WTC11 (cell line): ENCODE measurements at regions not wholly inside any gene's neighbourhood (a gene's known extent, or its start where the extent isn't known, plus 50 kb on each side); places are given as distances from the start of the nearest gene placed in this dataset.

Source experiments
- ATAC-seq: fragments of 200-7000 bp; cut with Tn5 transposase; 2 replicates; pipeline ENCODE4 v1.10.0; 2021; ENCODE audit warnings: mild to moderate bottlenecking, moderate library complexity
- CTCF ChIA-PET: fragments of 300-600 bp; sonication (Branson Sonifier 250); formaldehyde crosslinking; loops from one replicate; lab custom pipeline; 2021; ENCODE audit warnings: antibody characterized with exemption; lab: Charles Lee
- POLR2A ChIA-PET: fragments of 350-600 bp; sonication (Branson Sonifier 250); formaldehyde crosslinking; loops from one replicate; lab custom pipeline; 2021; ENCODE audit warnings: antibody characterized with exemption; lab: Charles Lee
- DNase-seq: peaks from one replicate; pipeline ENCODE4 v3.0.0; 2021; ENCODE audit warnings: low spot score
- H3K27ac Mint-ChIP-seq: 2 replicates; pipeline ENCODE4 v1.8.0; 2021; ENCODE audit warnings: mixed read lengths
- H3K27me3 Mint-ChIP-seq: 2 replicates; pipeline ENCODE4 v1.8.0; 2021; ENCODE audit warnings: low read depth, mild to moderate bottlenecking, moderate library complexity, mixed read lengths
- H3K36me3 Mint-ChIP-seq: 2 replicates; pipeline ENCODE4 v1.8.0; 2021; ENCODE audit warnings: mixed read lengths
- H3K4me1 Mint-ChIP-seq: 2 replicates; pipeline ENCODE4 v1.8.0; 2022; ENCODE audit warnings: mixed read lengths
- H3K4me3 Mint-ChIP-seq: 2 replicates; pipeline ENCODE4 v1.8.0; 2021; ENCODE audit warnings: mild to moderate bottlenecking, moderate library complexity, mixed read lengths
- H3K9me3 Mint-ChIP-seq: 2 replicates; pipeline ENCODE4 v1.8.0; 2021; ENCODE audit warnings: mixed read lengths
- ELF4 ChIP-seq: sonication (generic); formaldehyde crosslinking; IDR thresholded peaks from 2 replicates; pipeline ENCODE4 v1.8.1; 2022; ENCODE audit warnings: low read depth, mild to moderate bottlenecking, moderate library complexity, missing genetic modification reagents
- ESRRA ChIP-seq: sonication (generic); formaldehyde crosslinking; IDR thresholded peaks from 2 replicates; pipeline ENCODE4 v1.8.1; 2022; ENCODE audit warnings: mild to moderate bottlenecking, missing genetic modification reagents, borderline replicate concordance
- ETV6 ChIP-seq: sonication (generic); formaldehyde crosslinking; IDR thresholded peaks from 2 replicates; pipeline ENCODE4 v1.8.1; 2022; ENCODE audit warnings: mild to moderate bottlenecking, missing genetic modification reagents
- NFATC4 ChIP-seq: fragments of 250-450 bp; sonication (Bioruptor Pico); IDR thresholded peaks from 2 replicates; pipeline ENCODE4 v1.9.0; 2021; ENCODE audit warnings: mild to moderate bottlenecking
- NR3C1 ChIP-seq: sonication (generic); formaldehyde crosslinking; conservative IDR thresholded peaks from 2 replicates; pipeline ENCODE4 v1.8.1; 2023; ENCODE audit warnings: low read depth, mild to moderate bottlenecking, missing genetic modification reagents
- OVOL2 ChIP-seq: fragments of 250-450 bp; sonication (Bioruptor Pico); IDR thresholded peaks from 2 replicates; pipeline ENCODE4 v1.9.0; 2021; ENCODE audit warnings: mild to moderate bottlenecking, borderline replicate concordance
- RELA ChIP-seq: sonication (generic); formaldehyde crosslinking; IDR thresholded peaks from 2 replicates; pipeline ENCODE4 v1.8.1; 2022; ENCODE audit warnings: missing genetic modification reagents, mild to moderate bottlenecking, borderline replicate concordance
- SOX15 ChIP-seq: fragments of 250-450 bp; sonication (Bioruptor Pico); IDR thresholded peaks from 2 replicates; pipeline ENCODE4 v1.9.0; 2021; ENCODE audit warnings: mild to moderate bottlenecking
- ZNF138 ChIP-seq: sonication (generic); formaldehyde crosslinking; conservative IDR thresholded peaks from 2 replicates; pipeline ENCODE4 v1.8.1; 2022; ENCODE audit warnings: mild to moderate bottlenecking, moderate library complexity, missing genetic modification reagents
- ZNF263 ChIP-seq: sonication (generic); formaldehyde crosslinking; IDR thresholded peaks from 2 replicates; pipeline ENCODE4 v1.8.1; 2022; ENCODE audit warnings: low read depth, mild to moderate bottlenecking, moderate library complexity, missing genetic modification reagents
- ZNF317 ChIP-seq: sonication (generic); formaldehyde crosslinking; IDR thresholded peaks from 2 replicates; pipeline ENCODE4 v1.8.1; 2023; ENCODE audit warnings: low read depth, mild to moderate bottlenecking, moderate library complexity, missing genetic modification reagents, borderline replicate concordance
- ZNF396 ChIP-seq: fragments of 250-450 bp; sonication (Bioruptor Pico); IDR thresholded peaks from 2 replicates; pipeline ENCODE4 v1.8.0; 2021; ENCODE audit warnings: mild to moderate bottlenecking, moderate library complexity, borderline replicate concordance
- ZNF671 ChIP-seq: fragments of 250-450 bp; sonication (Bioruptor Pico); IDR thresholded peaks from 2 replicates; pipeline ENCODE4 v1.8.0; 2021; ENCODE audit warnings: mild to moderate bottlenecking
- TF ChIP-seq, protein P1 (sequence below): sonication (generic); formaldehyde crosslinking; IDR thresholded peaks from 2 replicates; pipeline ENCODE4 v1.8.0; 2023; ENCODE audit warnings: missing genetic modification reagents
- TF ChIP-seq, protein P2 (sequence below): fragments of 250-450 bp; sonication (Bioruptor Pico); IDR thresholded peaks from 2 replicates; pipeline ENCODE4 v1.9.0; 2021; ENCODE audit warnings: moderate library complexity, mild to moderate bottlenecking, inconsistent platforms, borderline replicate concordance
- TF ChIP-seq, protein P3 (sequence below): sonication (generic); formaldehyde crosslinking; IDR thresholded peaks from 2 replicates; pipeline ENCODE4 v1.8.0; 2022; ENCODE audit warnings: mild to moderate bottlenecking, missing genetic modification reagents
- TF ChIP-seq, protein P4 (sequence below): fragments of 250-450 bp; sonication (Bioruptor Pico); IDR thresholded peaks from 2 replicates; pipeline ENCODE4 v1.9.0; 2021; ENCODE audit warnings: mild to moderate bottlenecking
- TF ChIP-seq, protein P5 (sequence below): sonication (generic); formaldehyde crosslinking; IDR thresholded peaks from 2 replicates; pipeline ENCODE4 v1.8.1; 2022; ENCODE audit warnings: low read depth, mild to moderate bottlenecking, moderate library complexity, missing genetic modification reagents, borderline replicate concordance
- TF ChIP-seq, protein P6 (sequence below): sonication (generic); formaldehyde crosslinking; IDR thresholded peaks from 2 replicates; pipeline ENCODE4 v1.8.1; 2023; ENCODE audit warnings: mild to moderate bottlenecking, missing genetic modification reagents, moderate library complexity
- TF ChIP-seq, protein P7 (sequence below): sonication (generic); formaldehyde crosslinking; IDR thresholded peaks from 2 replicates; pipeline ENCODE4 v1.8.0; 2023; ENCODE audit warnings: missing genetic modification reagents, mild to moderate bottlenecking, borderline replicate concordance
- TF ChIP-seq, protein P8 (sequence below): sonication (generic); formaldehyde crosslinking; IDR thresholded peaks from 2 replicates; pipeline ENCODE4 v1.8.1; 2023; ENCODE audit warnings: mild to moderate bottlenecking, missing genetic modification reagents, borderline replicate concordance

DNA sequence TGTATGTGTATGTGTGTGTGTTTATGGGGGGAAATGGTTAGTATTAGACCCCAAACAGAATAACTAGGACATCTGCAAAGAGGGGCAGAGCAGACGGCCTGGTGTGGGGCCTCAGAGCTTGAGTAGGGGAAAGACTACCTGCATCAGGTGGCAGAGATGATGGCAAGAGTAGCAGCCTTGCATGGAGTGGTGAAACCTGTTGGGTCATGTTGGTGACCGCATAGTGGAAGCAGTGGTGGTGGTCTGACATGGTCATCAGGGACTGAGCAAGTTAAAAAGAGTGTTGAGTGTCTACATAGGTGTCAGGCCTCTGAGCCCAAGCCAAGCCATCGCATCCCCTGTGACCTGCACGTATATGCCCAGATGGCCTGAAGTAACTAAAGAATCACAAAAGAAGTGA lies 153.2 kb downstream of the FGF10 start:
- Mint-ChIP-seq H3K27ac (no peak overlapping the region), H3K36me3 (no peaks in the 10 kb centered on the region), H3K4me3 (no peak overlapping the region), H3K27me3 (no peaks in the 10 kb centered on the region)
- peak; percentile 51; the same call in 1 of the 2 replicates for ATAC-seq
- no peak for TF ChIP-seq ZNF396 (CRISPR knock-in tag)
- TF ChIP-seq NR3C1 (CRISPR knock-in tag), result no peak
- TF ChIP-seq, protein P1, sequence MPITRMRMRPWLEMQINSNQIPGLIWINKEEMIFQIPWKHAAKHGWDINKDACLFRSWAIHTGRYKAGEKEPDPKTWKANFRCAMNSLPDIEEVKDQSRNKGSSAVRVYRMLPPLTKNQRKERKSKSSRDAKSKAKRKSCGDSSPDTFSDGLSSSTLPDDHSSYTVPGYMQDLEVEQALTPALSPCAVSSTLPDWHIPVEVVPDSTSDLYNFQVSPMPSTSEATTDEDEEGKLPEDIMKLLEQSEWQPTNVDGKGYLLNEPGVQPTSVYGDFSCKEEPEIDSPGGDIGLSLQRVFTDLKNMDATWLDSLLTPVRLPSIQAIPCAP (CRISPR knock-in tag), result no peak
- TF ChIP-seq SOX15 (CRISPR knock-in tag), result no peak
- TF ChIP-seq ZNF138 (CRISPR knock-in tag), result no peak
- TF ChIP-seq, protein P2, sequence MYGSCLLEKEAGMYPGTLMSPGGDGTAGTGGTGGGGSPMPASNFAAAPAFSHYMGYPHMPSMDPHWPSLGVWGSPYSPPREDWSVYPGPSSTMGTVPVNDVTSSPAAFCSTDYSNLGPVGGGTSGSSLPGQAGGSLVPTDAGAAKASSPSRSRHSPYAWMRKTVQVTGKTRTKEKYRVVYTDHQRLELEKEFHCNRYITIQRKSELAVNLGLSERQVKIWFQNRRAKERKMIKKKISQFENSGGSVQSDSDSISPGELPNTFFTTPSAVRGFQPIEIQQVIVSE (CRISPR knock-in tag), result no peak
- TF ChIP-seq, protein P3, sequence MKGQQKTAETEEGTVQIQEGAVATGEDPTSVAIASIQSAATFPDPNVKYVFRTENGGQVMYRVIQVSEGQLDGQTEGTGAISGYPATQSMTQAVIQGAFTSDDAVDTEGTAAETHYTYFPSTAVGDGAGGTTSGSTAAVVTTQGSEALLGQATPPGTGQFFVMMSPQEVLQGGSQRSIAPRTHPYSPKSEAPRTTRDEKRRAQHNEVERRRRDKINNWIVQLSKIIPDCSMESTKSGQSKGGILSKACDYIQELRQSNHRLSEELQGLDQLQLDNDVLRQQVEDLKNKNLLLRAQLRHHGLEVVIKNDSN (CRISPR knock-in tag), result no peak
- TF ChIP-seq, protein P4, sequence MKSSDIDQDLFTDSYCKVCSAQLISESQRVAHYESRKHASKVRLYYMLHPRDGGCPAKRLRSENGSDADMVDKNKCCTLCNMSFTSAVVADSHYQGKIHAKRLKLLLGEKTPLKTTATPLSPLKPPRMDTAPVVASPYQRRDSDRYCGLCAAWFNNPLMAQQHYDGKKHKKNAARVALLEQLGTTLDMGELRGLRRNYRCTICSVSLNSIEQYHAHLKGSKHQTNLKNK, result no peak
- TF ChIP-seq OVOL2 (CRISPR knock-in tag), result no peak
- no peak for TF ChIP-seq ETV6 (CRISPR knock-in tag)
- no peak for TF ChIP-seq RELA (CRISPR knock-in tag)
- TF ChIP-seq ZNF671 (CRISPR knock-in tag), result no peak
- TF ChIP-seq, protein P5, sequence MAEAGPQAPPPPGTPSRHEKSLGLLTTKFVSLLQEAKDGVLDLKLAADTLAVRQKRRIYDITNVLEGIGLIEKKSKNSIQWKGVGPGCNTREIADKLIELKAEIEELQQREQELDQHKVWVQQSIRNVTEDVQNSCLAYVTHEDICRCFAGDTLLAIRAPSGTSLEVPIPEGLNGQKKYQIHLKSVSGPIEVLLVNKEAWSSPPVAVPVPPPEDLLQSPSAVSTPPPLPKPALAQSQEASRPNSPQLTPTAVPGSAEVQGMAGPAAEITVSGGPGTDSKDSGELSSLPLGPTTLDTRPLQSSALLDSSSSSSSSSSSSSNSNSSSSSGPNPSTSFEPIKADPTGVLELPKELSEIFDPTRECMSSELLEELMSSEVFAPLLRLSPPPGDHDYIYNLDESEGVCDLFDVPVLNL, result no peak
- TF ChIP-seq, protein P6, sequence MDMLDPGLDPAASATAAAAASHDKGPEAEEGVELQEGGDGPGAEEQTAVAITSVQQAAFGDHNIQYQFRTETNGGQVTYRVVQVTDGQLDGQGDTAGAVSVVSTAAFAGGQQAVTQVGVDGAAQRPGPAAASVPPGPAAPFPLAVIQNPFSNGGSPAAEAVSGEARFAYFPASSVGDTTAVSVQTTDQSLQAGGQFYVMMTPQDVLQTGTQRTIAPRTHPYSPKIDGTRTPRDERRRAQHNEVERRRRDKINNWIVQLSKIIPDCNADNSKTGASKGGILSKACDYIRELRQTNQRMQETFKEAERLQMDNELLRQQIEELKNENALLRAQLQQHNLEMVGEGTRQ (CRISPR knock-in tag), result no peak
- TF ChIP-seq NFATC4 (CRISPR knock-in tag), result no peak
- TF ChIP-seq, protein P7, sequence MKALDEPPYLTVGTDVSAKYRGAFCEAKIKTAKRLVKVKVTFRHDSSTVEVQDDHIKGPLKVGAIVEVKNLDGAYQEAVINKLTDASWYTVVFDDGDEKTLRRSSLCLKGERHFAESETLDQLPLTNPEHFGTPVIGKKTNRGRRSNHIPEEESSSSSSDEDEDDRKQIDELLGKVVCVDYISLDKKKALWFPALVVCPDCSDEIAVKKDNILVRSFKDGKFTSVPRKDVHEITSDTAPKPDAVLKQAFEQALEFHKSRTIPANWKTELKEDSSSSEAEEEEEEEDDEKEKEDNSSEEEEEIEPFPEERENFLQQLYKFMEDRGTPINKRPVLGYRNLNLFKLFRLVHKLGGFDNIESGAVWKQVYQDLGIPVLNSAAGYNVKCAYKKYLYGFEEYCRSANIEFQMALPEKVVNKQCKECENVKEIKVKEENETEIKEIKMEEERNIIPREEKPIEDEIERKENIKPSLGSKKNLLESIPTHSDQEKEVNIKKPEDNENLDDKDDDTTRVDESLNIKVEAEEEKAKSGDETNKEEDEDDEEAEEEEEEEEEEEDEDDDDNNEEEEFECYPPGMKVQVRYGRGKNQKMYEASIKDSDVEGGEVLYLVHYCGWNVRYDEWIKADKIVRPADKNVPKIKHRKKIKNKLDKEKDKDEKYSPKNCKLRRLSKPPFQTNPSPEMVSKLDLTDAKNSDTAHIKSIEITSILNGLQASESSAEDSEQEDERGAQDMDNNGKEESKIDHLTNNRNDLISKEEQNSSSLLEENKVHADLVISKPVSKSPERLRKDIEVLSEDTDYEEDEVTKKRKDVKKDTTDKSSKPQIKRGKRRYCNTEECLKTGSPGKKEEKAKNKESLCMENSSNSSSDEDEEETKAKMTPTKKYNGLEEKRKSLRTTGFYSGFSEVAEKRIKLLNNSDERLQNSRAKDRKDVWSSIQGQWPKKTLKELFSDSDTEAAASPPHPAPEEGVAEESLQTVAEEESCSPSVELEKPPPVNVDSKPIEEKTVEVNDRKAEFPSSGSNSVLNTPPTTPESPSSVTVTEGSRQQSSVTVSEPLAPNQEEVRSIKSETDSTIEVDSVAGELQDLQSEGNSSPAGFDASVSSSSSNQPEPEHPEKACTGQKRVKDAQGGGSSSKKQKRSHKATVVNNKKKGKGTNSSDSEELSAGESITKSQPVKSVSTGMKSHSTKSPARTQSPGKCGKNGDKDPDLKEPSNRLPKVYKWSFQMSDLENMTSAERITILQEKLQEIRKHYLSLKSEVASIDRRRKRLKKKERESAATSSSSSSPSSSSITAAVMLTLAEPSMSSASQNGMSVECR (CRISPR knock-in tag), result no peak
- TF ChIP-seq, all 79 proteins: peak for 0
- no peak for DNase-seq
- peaks cover 6% of the 10 kb centered on the region for H3K9me3 Mint-ChIP-seq
- peaks cover 50% of the 10 kb centered on the region for H3K4me1 Mint-ChIP-seq
- POLR2A ChIA-PET, result interaction anchor here (0.7 kb wide), 1 partner anchor 155 kb away, joined by 5 read pairs; no protein-coding TSS in a partner anchor
- CTCF ChIA-PET, result no interaction called here

DNA sequence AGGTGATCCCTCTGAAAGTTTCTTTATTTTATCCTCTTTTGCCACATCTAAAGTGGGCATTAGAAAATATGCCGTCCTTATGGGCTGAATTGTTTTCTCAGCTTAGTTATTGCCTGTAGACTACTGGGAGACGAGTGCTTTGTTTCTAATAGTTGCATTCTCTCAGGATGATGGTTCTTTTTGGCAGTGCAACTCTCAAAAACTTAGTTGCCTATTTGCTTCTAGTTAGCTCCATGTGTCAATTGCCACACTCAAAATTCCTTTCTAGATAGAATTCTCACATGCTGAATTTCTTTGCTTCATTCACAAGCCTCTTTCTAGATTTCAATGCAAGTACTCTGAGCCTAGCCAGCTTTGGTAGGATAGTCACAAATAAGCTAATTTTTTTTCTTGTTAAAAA lies 155.5 kb downstream of the FGF10 start:
- no peaks in the 10 kb centered on the region for H3K36me3 Mint-ChIP-seq
- DNase-seq (no peak), ATAC-seq (no peak)
- ChIA-PET POLR2A (no interaction called here), CTCF (no interaction called here)
- no peaks in the 10 kb centered on the region for H3K27me3 Mint-ChIP-seq
- no peak overlapping the region for H3K4me3 Mint-ChIP-seq
- H3K9me3 Mint-ChIP-seq, result peaks cover 6% of the 10 kb centered on the region
- H3K4me1 Mint-ChIP-seq, result peaks cover 31% of the 10 kb centered on the region
- no peak overlapping the region for H3K27ac Mint-ChIP-seq
- TF ChIP-seq, protein P8, sequence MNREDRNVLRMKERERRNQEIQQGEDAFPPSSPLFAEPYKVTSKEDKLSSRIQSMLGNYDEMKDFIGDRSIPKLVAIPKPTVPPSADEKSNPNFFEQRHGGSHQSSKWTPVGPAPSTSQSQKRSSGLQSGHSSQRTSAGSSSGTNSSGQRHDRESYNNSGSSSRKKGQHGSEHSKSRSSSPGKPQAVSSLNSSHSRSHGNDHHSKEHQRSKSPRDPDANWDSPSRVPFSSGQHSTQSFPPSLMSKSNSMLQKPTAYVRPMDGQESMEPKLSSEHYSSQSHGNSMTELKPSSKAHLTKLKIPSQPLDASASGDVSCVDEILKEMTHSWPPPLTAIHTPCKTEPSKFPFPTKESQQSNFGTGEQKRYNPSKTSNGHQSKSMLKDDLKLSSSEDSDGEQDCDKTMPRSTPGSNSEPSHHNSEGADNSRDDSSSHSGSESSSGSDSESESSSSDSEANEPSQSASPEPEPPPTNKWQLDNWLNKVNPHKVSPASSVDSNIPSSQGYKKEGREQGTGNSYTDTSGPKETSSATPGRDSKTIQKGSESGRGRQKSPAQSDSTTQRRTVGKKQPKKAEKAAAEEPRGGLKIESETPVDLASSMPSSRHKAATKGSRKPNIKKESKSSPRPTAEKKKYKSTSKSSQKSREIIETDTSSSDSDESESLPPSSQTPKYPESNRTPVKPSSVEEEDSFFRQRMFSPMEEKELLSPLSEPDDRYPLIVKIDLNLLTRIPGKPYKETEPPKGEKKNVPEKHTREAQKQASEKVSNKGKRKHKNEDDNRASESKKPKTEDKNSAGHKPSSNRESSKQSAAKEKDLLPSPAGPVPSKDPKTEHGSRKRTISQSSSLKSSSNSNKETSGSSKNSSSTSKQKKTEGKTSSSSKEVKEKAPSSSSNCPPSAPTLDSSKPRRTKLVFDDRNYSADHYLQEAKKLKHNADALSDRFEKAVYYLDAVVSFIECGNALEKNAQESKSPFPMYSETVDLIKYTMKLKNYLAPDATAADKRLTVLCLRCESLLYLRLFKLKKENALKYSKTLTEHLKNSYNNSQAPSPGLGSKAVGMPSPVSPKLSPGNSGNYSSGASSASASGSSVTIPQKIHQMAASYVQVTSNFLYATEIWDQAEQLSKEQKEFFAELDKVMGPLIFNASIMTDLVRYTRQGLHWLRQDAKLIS (CRISPR knock-in tag), result no peak
- no peak for TF ChIP-seq ESRRA (CRISPR knock-in tag)
- TF ChIP-seq ETV6 (CRISPR knock-in tag), result no peak
- no peak for TF ChIP-seq ZNF671 (CRISPR knock-in tag)
- TF ChIP-seq ELF4 (CRISPR knock-in tag), result no peak
- no peak for TF ChIP-seq ZNF263 (CRISPR knock-in tag)
- no peak for TF ChIP-seq ZNF317 (CRISPR knock-in tag)
